ENCODE measurements at regions not wholly inside any gene's neighbourhood (a gene's known extent, or its start where the extent isn't known, plus 50 kb on each side); places are given as distances from the start of the nearest gene placed in this dataset.

DNA sequence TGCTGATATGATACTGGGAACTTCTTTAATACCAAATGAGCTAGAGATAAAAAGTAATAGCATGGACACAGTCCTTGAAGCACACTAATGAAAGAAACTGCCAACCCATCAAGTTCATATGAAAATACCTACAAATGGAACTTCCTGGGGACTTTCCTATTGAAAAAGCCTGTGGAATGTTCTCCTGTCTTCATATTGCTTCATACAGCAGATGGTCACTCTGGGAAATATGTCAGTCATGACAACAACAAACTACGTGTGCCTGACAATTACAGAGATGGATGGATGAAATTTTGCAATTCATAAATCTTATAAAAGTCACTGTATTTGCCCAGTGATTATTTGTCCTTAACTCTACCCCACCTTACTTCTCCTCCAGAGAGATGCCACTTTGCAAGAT lies 106.6 kb upstream of the COL1A2 start:
- H3K36me3 ChIP-seq (ENCODE audit: control insufficient read depth, insufficient read depth, low read length): no peaks in the 10 kb centered on the region
- dilution Hi-C loops (cut with HindIII; ENCODE audit: low sequenced_read_pairs, unreplicated experiment) (no loop called here), in situ Hi-C loops (cut with MboI; ENCODE audit: low sequenced_read_pairs) (loop anchor here (10.0 to 25.0 kb wide), 2 partner anchors 367 to 1199 kb away; partner anchors contain the start of genes ASB4 and SGCE), intact Hi-C loops (cut with micrococcal nuclease) (loop anchor here (5.0 kb wide), 2 partner anchors 369 to 959 kb away; partner anchors contain the start of gene SGCE)
- no peak overlapping the region for H3K4me3 ChIP-seq (ENCODE audit: insufficient read depth, low read depth, low read length)
- DNase-seq (peak; percentile 34), ATAC-seq (ENCODE audit: low read depth) (no peak)
- H3K9ac ChIP-seq (ENCODE audit: low read depth, low read length): no peak overlapping the region
- no peak overlapping the region for H3K4me2 ChIP-seq (ENCODE audit: low read depth, low read length)
- H2BK120ac ChIP-seq (ENCODE audit: low read depth, low read length): no peak overlapping the region
- no peaks in the 10 kb centered on the region for H3K9me1 ChIP-seq (ENCODE audit: insufficient read depth, low read length)
- no peaks in the 10 kb centered on the region for H4K20me1 ChIP-seq (ENCODE audit: insufficient read depth, low read length)
- ChIA-PET POLR2A (ENCODE audit: unreplicated experiment) (no interaction called here), CTCF (interaction anchor here (1.5 to 4.5 kb wide), 6 partner anchors 11 to 369 kb away, joined by 3 to 79 read pairs (median 12); partner anchors contain the start of gene COL1A2)
- no peaks in the 10 kb centered on the region for H3K4me1 ChIP-seq (ENCODE audit: control insufficient read depth, insufficient read depth, low read length)
- H2BK5ac ChIP-seq (ENCODE audit: low read depth, low read length, poor library complexity, severe bottlenecking): no peak overlapping the region
- no peak overlapping the region for H3K14ac ChIP-seq (replicated peaks; ENCODE audit: low read depth, low read length)
- no peak overlapping the region for H2BK15ac ChIP-seq (ENCODE audit: low read depth, low read length)
- H2AK9ac ChIP-seq (replicated peaks; ENCODE audit: low read depth, low read length, poor library complexity): no peak overlapping the region
- TF ChIP-seq MXI1 (IDR thresholded peaks at IDR 0.05; ENCODE audit: borderline replicate concordance, low read depth, low read length) (no peak), MAZ (IDR thresholded peaks at IDR 0.05; ENCODE audit: borderline replicate concordance, low read depth, low read length) (no peak), NFE2L2 (IDR thresholded peaks at IDR 0.05; ENCODE audit: low read depth, low read length) (no peak), RAD21 (IDR thresholded peaks at IDR 0.05; ENCODE audit: low read length) (no peak), CEBPB (IDR thresholded peaks at IDR 0.05; ENCODE audit: low read depth, low read length) (no peak), FOS (IDR thresholded peaks at IDR 0.05; ENCODE audit: low read depth, low read length) (no peak), CTCF (conservative IDR thresholded peaks at IDR 0.05; ENCODE audit: low read depth, low read length) (no peak), MAFK (IDR thresholded peaks at IDR 0.05; ENCODE audit: low read depth, low read length) (no peak)
- no peak overlapping the region for H2BK20ac ChIP-seq (ENCODE audit: low read depth, low read length)
- H3K23ac ChIP-seq (ENCODE audit: low read depth, low read length): no peak overlapping the region
- no peak overlapping the region for H3K4ac ChIP-seq (ENCODE audit: low read depth, low read length)
- no peak overlapping the region for H4K91ac ChIP-seq (ENCODE audit: insufficient read depth, low read depth, low read length)
- no peak overlapping the region for H3K27ac ChIP-seq (ENCODE audit: insufficient read depth, low read length)
- no TSS peak for BruUV-seq (replicated peaks)
- no peak overlapping the region for H4K5ac ChIP-seq (ENCODE audit: low read depth, low read length)
- no peak overlapping the region for H2AFZ ChIP-seq (replicated peaks; ENCODE audit: low read length, poor library complexity)
- no peaks in the 10 kb centered on the region; a peak in 2 of 4 replicates for H3K79me1 ChIP-seq (ENCODE audit: low read depth in 1 of 2, low read length in 2 of 2)
- H2AK5ac ChIP-seq (ENCODE audit: low read depth, low read length): 0 out of 2 replicates have a peak overlapping the region, but pooled peaks have one; percentile 27
- no peaks in the 10 kb centered on the region for H3K9me3 ChIP-seq (ENCODE audit: control insufficient read depth, insufficient read depth, low read length)
- H4K8ac ChIP-seq (ENCODE audit: low read depth in 2 of 2, low read length in 2 of 2): no peak overlapping the region
- peaks cover 2% of the 10 kb centered on the region; the same call in 1 of the 2 replicates for H3K27me3 ChIP-seq (ENCODE audit: control insufficient read depth, insufficient read depth, low read length)
- no CpG with 5 or more reads among the region's 1 CpG for WGBS, 2 experiments (ENCODE audit: extremely low coverage in 2 of 2, insufficient read length in 1 of 2)
- no peak overlapping the region for H3K56ac ChIP-seq (ENCODE audit: extremely low read depth, insufficient read depth, low read length)
- no peak overlapping the region for H3K18ac ChIP-seq (ENCODE audit: low read depth, low read length)

All from IMR-90 (cell line).